GM12865 (cell line): ENCODE measurements at regions not wholly inside any gene's neighbourhood (a gene's known extent, or its start where the extent isn't known, plus 50 kb on each side); places are given as distances from the start of the nearest gene placed in this dataset.

ENCODE experiments used
- DNase-seq: peaks from one replicate; pipeline ENCODE4 v3.0.0; 2010; ENCODE audit warnings: low read depth
- H3K4me3 ChIP-seq: 2 replicates; pipeline ENCODE4 v1.5.1; 2011; ENCODE audit warnings: mild to moderate bottlenecking, low read depth, low read length, control low read depth
- TF ChIP-seq, protein P1 (sequence below): IDR thresholded peaks from 2 replicates; pipeline ENCODE4 v1.5.1; 2011; ENCODE audit warnings: low read length, control low read depth, low read depth, inconsistent platforms; ENCODE audit not compliant: insufficient read depth; ENCODE audit errors: missing control alignments

DNA sequence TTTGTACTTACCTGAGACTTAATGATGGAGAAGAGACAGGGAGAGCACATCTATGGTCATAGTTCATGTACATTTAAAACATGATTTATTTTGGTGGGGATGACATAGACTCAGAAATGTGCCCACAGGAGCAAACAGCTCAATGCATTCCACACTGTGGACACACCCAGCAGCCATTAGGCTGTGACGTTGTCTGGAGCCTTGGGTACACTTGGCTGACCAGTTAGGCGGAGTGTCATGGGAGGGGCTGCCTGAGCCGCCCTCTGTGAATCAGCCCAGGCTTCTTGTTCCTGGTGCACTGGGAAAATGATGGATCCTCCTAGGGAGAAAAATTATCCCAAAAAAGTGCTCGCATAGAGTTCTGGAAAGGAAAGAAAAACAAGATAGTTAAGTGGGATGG lies 231.0 kb upstream of the GMDS start:
- DNase-seq: no peak
- TF ChIP-seq, protein P1, sequence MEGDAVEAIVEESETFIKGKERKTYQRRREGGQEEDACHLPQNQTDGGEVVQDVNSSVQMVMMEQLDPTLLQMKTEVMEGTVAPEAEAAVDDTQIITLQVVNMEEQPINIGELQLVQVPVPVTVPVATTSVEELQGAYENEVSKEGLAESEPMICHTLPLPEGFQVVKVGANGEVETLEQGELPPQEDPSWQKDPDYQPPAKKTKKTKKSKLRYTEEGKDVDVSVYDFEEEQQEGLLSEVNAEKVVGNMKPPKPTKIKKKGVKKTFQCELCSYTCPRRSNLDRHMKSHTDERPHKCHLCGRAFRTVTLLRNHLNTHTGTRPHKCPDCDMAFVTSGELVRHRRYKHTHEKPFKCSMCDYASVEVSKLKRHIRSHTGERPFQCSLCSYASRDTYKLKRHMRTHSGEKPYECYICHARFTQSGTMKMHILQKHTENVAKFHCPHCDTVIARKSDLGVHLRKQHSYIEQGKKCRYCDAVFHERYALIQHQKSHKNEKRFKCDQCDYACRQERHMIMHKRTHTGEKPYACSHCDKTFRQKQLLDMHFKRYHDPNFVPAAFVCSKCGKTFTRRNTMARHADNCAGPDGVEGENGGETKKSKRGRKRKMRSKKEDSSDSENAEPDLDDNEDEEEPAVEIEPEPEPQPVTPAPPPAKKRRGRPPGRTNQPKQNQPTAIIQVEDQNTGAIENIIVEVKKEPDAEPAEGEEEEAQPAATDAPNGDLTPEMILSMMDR: no peak
- no peak overlapping the region for H3K4me3 ChIP-seq

GRCh38 chr6:2471472-2471871 lies 226.1 kb upstream of the GMDS start:
- no peak for DNase-seq
- H3K4me3 ChIP-seq: no peak overlapping the region
- TF ChIP-seq, protein P1: no peak

DNA sequence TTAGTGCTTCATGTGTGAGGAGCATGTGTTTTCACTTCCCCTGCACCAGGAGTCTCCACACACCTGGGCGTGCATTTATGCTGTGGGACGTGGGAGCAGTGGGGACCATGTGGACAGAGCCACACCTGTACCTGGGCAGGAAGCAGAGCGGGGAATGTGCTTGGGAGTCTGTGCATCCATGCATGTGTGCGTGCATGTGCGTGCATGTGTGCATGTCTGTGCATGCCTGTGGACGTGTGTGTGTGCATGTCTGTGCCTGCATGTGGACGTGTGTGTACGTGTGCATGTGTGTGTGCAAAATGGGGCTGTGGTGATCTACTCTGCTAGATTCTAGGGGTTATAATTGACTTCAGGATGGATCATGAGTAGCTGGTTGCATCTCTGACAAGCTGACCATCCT lies 224.0 kb upstream of the GMDS start:
- TF ChIP-seq, protein P1: no peak
- DNase-seq: no peak
- H3K4me3 ChIP-seq: no peak overlapping the region

- TF ChIP-seq, protein P1: no peak
- no peak for DNase-seq
Observed at GRCh38 chr6:2468601-2468955, 223.2 kb upstream of the GMDS start.

DNA sequence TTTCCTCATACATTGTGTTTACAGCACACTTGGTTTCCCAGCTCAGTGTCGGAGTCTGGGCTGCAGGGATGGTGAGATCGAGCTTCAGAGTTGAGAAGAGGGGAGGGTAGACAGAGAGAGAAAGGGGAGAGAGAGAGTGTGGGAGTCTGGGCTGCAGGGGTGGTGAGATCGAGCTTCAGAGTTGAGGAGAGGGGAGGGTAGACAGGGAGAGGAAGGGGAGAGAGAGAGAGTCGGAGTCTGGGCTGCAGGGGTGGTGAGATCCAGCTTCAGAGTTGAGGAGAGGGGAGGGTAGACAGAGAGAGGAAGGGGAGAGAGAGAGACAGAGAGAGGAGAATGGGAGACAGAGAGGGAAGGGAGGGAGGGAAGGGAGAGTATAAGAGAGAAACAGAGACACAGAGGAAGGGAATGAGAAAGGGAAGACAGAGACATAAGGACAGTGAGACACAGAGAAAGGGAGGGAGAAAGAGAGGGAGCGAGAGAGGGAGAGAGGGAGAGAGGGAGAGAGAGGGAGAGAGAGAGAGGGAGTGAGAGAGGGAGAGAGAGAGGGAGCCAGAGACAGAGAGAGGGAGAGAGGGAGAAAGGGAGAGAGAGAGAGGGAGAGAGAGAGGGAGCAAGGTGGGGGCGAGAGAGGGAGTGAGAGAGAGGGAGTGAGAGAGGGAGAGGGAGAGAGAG lies 222.7 kb upstream of the GMDS start:
- no peak for DNase-seq
- H3K4me3 ChIP-seq: no peak overlapping the region
- TF ChIP-seq, protein P1: no peak

More at GRCh38 chr6:2468601-2468955, 223.2 kb upstream of the GMDS start:
- no peak overlapping the region for H3K4me3 ChIP-seq

DNA sequence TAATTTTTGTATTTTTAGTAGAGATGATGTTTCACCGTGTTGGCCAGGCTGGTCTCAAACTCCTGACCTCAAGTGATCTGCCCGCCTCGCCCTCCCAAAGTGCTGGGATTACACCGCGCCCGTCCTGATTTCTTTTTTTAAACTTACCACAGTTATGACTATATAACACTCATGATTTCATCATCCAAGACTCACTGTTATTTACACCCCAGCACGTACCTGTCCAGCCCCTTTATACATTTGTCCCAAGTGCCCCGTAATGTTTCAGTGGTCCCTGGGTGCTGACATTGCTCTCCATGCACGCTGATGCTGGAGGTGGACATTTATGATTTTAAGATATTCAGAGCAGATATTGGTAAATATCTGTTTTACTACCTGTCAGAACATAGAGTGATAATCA lies 219.9 kb upstream of the GMDS start:
- H3K4me3 ChIP-seq: no peak overlapping the region
- TF ChIP-seq, protein P1: no peak
- no peak for DNase-seq

DNA sequence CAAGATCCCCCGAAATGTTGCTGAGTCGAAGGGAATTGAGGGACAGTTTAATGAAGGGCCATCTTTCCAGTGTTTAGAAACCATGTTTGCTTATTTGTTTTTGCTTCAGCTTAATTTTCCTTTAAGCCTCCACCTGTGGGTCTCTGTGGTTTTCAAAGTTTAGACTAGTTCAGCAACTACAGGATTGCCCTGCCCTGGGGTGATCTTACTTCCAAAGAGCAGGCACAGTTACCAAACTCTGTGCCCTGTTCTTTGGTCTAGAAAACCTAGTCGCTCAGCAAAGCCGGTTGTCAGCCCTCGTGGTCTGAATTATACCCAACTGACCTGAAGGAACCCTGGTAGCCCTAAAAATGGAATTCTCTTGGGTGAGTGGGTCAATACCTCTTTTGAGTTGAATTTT lies 219.2 kb upstream of the GMDS start:
- TF ChIP-seq, protein P1: no peak
- no peak overlapping the region for H3K4me3 ChIP-seq
- DNase-seq: no peak
